Breast epithelium (tissue), 4 donors: ENCODE measurements at regions not wholly inside any gene's neighbourhood (a gene's known extent, or its start where the extent isn't known, plus 50 kb on each side); places are given as distances from the start of the nearest gene placed in this dataset.

Experiments used
- DNase-seq, 2 donors: peaks; one replicate each; pipeline ENCODE4 v3.0.0-alpha.2; 2019; ENCODE audit warnings: low spot score in 2 of 2
- H3K27ac ChIP-seq, 2 donors: fragments of 200-600 bp; sonication (generic) in 1 of 2; one replicate each; pipeline ENCODE4 v1.5.1; 2016 to 2019; ENCODE audit warnings: mild to moderate bottlenecking in 1 of 2
- H3K27me3 ChIP-seq, 2 donors: fragments of 200-600 bp; sonication (generic) in 1 of 2; one replicate each; pipeline versions ENCODE4 v1.5.1 to v1.6.0; 2017 to 2019; ENCODE audit warnings: control low read depth in 1 of 2, mild to moderate bottlenecking in 1 of 2
- H3K36me3 ChIP-seq: fragments of 200-600 bp; one replicate; pipeline ENCODE4 v1.5.1; 2019
- H3K4me1 ChIP-seq, 2 donors: fragments of 200-600 bp; sonication (generic); one replicate each; pipeline ENCODE4 v1.5.1; 2016 to 2019; ENCODE audit warnings: control low read depth in 1 of 2
- H3K4me3 ChIP-seq, 3 donors: fragments of 200-600 bp; sonication (generic); 1 replicate in 2 of 3; 2 replicates in 1 of 3; pipeline ENCODE4 v1.5.1; 2016 to 2019; ENCODE audit warnings: mild to moderate bottlenecking in 3 of 3, moderate library complexity in 2 of 3
- H3K9me3 ChIP-seq, 2 donors: fragments of 200-600 bp; sonication (generic) in 1 of 2; one replicate each; pipeline ENCODE4 v1.5.1; 2016 to 2019; ENCODE audit warnings: control low read depth in 1 of 2
- CTCF ChIP-seq, 3 donors: fragments of 450-650 bp; IDR thresholded peaks; one replicate each; pipeline ENCODE4 v1.5.1; 2016 to 2017; ENCODE audit warnings: antibody characterized with exemption in 3 of 3, mild to moderate bottlenecking in 3 of 3, moderate library complexity in 3 of 3
- POLR2A ChIP-seq: fragments of 450-650 bp; IDR thresholded peaks from one replicate; pipeline ENCODE4 v1.6.1; 2016; ENCODE audit warnings: antibody characterized with exemption, mild to moderate bottlenecking, moderate library complexity
- POLR2AphosphoS5 ChIP-seq, 3 donors: sonication (generic); formaldehyde crosslinking; IDR thresholded peaks; one replicate each; pipeline ENCODE4 v1.6.1; 2017; ENCODE audit warnings: antibody characterized with exemption in 3 of 3
- intact Hi-C: fragments of 100-400 bp; cut with DNase I; formaldehyde crosslinking; loops from one replicate; pipeline ENCODE4 v1.15.1; 2023; ENCODE audit warnings: low total_unique reads

- Histone ChIP-seq H3K4me3 (no peak overlapping the region), H3K9me3 (peaks cover 0 to 16% of the 10 kb centered on the region in 2 donors), H3K36me3 (no peaks in the 10 kb centered on the region), H3K4me1 (no peaks in the 10 kb centered on the region), H3K27ac (no peak overlapping the region), H3K27me3 (no peaks in the 10 kb centered on the region)
- DNase-seq: no peak
- intact Hi-C loops: no loop called here
- TF ChIP-seq POLR2A (no peak), CTCF (IDR thresholded peaks at IDR 0.05) (no peak), POLR2AphosphoS5 (IDR thresholded peaks at IDR 0.05) (no peak)
These were observed 901.5 kb downstream of the TBC1D22A start for GRCh38 chr22:47663615-47664605.

DNA sequence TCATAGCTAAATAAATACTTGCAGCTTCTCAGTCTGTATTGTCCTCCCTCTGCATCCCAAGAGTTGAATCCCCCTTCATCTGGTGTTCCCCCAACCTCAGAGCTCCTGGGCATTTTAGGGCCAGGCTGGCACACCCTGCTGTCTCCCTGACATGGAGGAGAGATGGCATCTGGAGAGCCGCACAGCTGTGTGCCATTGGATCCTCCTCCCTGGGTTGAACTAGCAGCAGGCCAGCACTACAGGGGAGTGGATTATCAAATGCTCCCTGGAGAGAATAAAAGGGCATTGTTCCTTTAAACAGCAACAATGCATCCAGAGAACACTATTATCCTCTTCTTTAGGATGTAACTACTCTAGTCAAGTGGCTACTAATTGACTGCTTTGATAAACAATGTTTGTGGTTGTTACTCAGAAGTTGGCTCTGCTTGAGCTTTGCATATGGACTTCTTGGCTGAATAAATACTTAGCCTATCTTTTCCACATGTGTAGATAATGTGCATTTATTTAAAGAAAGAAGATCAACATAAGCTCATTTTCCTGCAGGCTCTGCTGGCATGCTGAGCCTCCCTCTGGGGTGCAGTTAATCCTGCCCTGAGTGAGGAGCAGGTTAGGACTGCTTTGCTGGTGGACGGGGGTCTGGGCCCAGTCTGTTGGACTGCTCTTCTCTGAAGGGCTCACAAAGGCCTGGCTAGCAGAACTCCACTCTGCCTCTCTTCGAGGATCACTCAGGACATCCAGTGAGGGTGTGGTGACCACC lies 897.2 kb downstream of the TBC1D22A start:
- Histone ChIP-seq H3K27ac (no peak overlapping the region), H3K36me3 (no peaks in the 10 kb centered on the region), H3K27me3 (no peaks in the 10 kb centered on the region), H3K4me3 (no peak overlapping the region), H3K9me3 (peaks cover 5 to 16% of the 10 kb centered on the region in 2 donors), H3K4me1 (no peaks in the 10 kb centered on the region)
- intact Hi-C loops: no loop called here
- TF ChIP-seq CTCF (IDR thresholded peaks at IDR 0.05) (no peak), POLR2AphosphoS5 (IDR thresholded peaks at IDR 0.05) (no peak), POLR2A (no peak)
- no peak for DNase-seq

GRCh38 chr22:47658182-47658581 lies 895.7 kb downstream of the TBC1D22A start:
- Histone ChIP-seq H3K36me3 (no peaks in the 10 kb centered on the region), H3K27me3 (no peaks in the 10 kb centered on the region), H3K27ac (no peak overlapping the region), H3K4me3 (no peak overlapping the region), H3K4me1 (no peaks in the 10 kb centered on the region), H3K9me3 (peaks cover 5 to 8% of the 10 kb centered on the region in 2 donors)
- no peak for TF ChIP-seq CTCF (IDR thresholded peaks at IDR 0.05)
- no peak for TF ChIP-seq POLR2AphosphoS5 (IDR thresholded peaks at IDR 0.05)
- TF ChIP-seq POLR2A: no peak
- intact Hi-C loops: no loop called here
- DNase-seq: no peak

- no peak for DNase-seq
- no peak overlapping the region for H3K27ac ChIP-seq
- H3K4me1 ChIP-seq: no peaks in the 10 kb centered on the region
- H3K27me3 ChIP-seq: peaks cover 0 to 7% of the 10 kb centered on the region in 2 donors
- no peaks in the 10 kb centered on the region for H3K36me3 ChIP-seq
- H3K9me3 ChIP-seq: peaks cover 0 to 5% of the 10 kb centered on the region in 2 donors
- no peak overlapping the region for H3K4me3 ChIP-seq
- intact Hi-C loops: no loop called here
- no peak for TF ChIP-seq POLR2A
- no peak for TF ChIP-seq POLR2AphosphoS5 (IDR thresholded peaks at IDR 0.05)
- no peak for TF ChIP-seq CTCF (IDR thresholded peaks at IDR 0.05)
These were observed 894.8 kb downstream of the TBC1D22A start for GRCh38 chr22:47657224-47657623.

GRCh38 chr22:47656806-47657205 lies 894.4 kb downstream of the TBC1D22A start:
- Histone ChIP-seq H3K27me3 (peaks cover 0 to 7% of the 10 kb centered on the region in 2 donors), H3K4me1 (no peaks in the 10 kb centered on the region), H3K27ac (no peak overlapping the region), H3K4me3 (no peak overlapping the region), H3K36me3 (no peaks in the 10 kb centered on the region), H3K9me3 (peaks cover 0 to 5% of the 10 kb centered on the region in 2 donors)
- no peak for TF ChIP-seq POLR2A
- intact Hi-C loops: no loop called here
- DNase-seq: no peak
